B cell (primary cell): ENCODE measurements at regions not wholly inside any gene's neighbourhood (a gene's known extent, or its start where the extent isn't known, plus 50 kb on each side); places are given as distances from the start of the nearest gene placed in this dataset.

Source experiments
- EZH2 ChIP-seq: IDR thresholded peaks from 2 replicates; pipeline ENCODE4 v1.6.1; 2012; ENCODE audit warnings: borderline replicate concordance, low read depth, mild to moderate bottlenecking, moderate library complexity, low read length; ENCODE audit not compliant: insufficient read depth, poor library complexity, severe bottlenecking
- TF ChIP-seq, protein P1 (sequence below): fragments of 200-600 bp; IDR thresholded peaks from one replicate; pipeline ENCODE4 v1.8.0; 2022; ENCODE audit warnings: antibody characterized with exemption, mild to moderate bottlenecking

DNA sequence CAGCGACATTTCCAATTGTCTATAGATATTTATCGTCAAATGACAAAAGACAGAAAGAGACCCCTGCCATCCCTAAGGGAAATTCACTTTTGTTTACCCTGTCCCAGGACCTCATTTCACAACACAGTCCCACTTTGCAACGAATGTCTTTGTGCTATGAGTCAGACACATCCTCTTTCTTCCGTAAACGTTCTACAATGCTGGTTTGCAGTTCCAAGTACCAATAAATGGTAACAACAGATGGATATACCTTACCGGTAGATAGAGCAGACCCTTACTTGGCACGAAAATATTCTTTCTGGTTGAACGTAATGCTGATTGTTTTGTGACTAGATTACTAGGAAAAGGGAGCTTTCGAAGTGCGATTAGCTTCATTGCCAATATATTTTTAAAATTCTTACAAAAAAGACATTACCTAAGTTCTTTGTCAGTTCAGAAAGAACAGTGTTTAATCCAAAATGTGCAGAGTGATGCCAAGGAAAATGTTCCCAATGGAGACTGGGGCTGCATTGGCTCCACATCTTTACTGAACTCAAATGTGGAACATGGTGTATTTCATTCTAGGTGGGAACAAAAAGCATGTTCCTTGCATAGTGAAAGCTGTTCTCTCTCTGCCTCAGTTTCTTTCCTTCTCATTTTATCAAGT lies 202.5 kb upstream of the SLC27A6 start:
- TF ChIP-seq, protein P1, sequence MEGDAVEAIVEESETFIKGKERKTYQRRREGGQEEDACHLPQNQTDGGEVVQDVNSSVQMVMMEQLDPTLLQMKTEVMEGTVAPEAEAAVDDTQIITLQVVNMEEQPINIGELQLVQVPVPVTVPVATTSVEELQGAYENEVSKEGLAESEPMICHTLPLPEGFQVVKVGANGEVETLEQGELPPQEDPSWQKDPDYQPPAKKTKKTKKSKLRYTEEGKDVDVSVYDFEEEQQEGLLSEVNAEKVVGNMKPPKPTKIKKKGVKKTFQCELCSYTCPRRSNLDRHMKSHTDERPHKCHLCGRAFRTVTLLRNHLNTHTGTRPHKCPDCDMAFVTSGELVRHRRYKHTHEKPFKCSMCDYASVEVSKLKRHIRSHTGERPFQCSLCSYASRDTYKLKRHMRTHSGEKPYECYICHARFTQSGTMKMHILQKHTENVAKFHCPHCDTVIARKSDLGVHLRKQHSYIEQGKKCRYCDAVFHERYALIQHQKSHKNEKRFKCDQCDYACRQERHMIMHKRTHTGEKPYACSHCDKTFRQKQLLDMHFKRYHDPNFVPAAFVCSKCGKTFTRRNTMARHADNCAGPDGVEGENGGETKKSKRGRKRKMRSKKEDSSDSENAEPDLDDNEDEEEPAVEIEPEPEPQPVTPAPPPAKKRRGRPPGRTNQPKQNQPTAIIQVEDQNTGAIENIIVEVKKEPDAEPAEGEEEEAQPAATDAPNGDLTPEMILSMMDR = no peak
- no peak for TF ChIP-seq EZH2
